Liver (tissue), 3 donors: ENCODE measurements at regions not wholly inside any gene's neighbourhood (a gene's known extent, or its start where the extent isn't known, plus 50 kb on each side); places are given as distances from the start of the nearest gene placed in this dataset.

Experiments used
- FOXA1 ChIP-seq: IDR thresholded peaks from 2 replicates; pipeline ENCODE4 v1.6.1; 2016; ENCODE audit warnings: antibody characterized with exemption
- HNF4G ChIP-seq: IDR thresholded peaks from 2 replicates; pipeline ENCODE4 v1.6.1; 2016; ENCODE audit warnings: antibody characterized with exemption
- RAD21 ChIP-seq, 2 donors: IDR thresholded peaks; 2 replicates each; pipeline ENCODE4 v1.6.1; 2016; ENCODE audit warnings: antibody characterized with exemption in 2 of 2, mild to moderate bottlenecking in 2 of 2
- SP1 ChIP-seq: IDR thresholded peaks from 2 replicates; pipeline ENCODE4 v1.6.1; 2018; ENCODE audit warnings: antibody characterized with exemption, mild to moderate bottlenecking
- TAF1 ChIP-seq: conservative IDR thresholded peaks from 2 replicates; pipeline ENCODE4 v1.6.1; 2016; ENCODE audit warnings: antibody characterized with exemption, mild to moderate bottlenecking
- YY1 ChIP-seq: IDR thresholded peaks from 2 replicates; pipeline ENCODE4 v1.6.1; 2016; ENCODE audit warnings: antibody characterized with exemption, mild to moderate bottlenecking
- TF ChIP-seq, protein P1 (sequence below): fragments of 150-350 bp; IDR thresholded peaks from 2 replicates; pipeline ENCODE4 v1.5.1; 2017; ENCODE audit warnings: improper control_type of control experiment, low read depth, low read length; ENCODE audit not compliant: missing input control
- TF ChIP-seq, protein P2 (sequence below): IDR thresholded peaks from 2 replicates; pipeline ENCODE4 v1.6.1; 2016; ENCODE audit warnings: antibody characterized with exemption
- TF ChIP-seq, protein P3 (sequence below): IDR thresholded peaks from 2 replicates; pipeline ENCODE4 v1.6.1; 2016; ENCODE audit warnings: antibody characterized with exemption
- TF ChIP-seq, protein P4 (sequence below): IDR thresholded peaks from 2 replicates; pipeline ENCODE4 v1.6.1; 2016; ENCODE audit warnings: antibody characterized with exemption
- TF ChIP-seq, protein P5 (sequence below): IDR thresholded peaks from 2 replicates; pipeline ENCODE4 v1.6.1; 2016; ENCODE audit warnings: antibody characterized with exemption, mild to moderate bottlenecking
- donor health status: healthy.
- donor health status: healthy.

DNA sequence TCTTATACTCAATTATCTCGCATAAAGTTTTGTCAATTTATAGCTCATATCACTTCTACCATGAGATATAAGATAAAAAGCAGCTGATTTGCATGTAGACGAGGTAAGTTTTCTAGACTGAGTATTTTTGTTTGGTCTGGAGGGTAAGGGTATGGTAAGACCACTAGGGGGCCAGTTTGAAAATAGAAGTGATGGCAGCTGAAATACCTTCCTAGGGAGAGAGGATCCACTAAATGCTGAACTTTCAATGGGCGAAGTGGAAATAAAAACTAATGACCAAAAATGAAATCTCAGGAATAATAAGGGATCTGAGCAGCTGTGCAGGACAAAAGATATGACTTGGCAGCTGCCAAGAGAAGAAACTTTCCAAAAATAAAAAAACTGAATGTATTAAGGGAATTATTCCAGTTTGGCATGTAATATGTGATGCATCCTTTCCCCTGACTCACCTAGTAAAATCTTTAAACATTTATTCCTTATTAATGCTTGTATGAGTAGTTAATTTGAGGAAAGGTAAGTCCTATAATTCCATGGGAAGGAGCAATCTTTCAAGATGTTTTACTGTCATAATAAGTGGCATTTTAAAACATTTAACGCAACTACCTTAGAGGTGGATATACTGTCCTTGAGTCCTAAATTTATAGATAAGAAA lies 754.5 kb downstream of the C12orf50 start:
- TF ChIP-seq, protein P1, sequence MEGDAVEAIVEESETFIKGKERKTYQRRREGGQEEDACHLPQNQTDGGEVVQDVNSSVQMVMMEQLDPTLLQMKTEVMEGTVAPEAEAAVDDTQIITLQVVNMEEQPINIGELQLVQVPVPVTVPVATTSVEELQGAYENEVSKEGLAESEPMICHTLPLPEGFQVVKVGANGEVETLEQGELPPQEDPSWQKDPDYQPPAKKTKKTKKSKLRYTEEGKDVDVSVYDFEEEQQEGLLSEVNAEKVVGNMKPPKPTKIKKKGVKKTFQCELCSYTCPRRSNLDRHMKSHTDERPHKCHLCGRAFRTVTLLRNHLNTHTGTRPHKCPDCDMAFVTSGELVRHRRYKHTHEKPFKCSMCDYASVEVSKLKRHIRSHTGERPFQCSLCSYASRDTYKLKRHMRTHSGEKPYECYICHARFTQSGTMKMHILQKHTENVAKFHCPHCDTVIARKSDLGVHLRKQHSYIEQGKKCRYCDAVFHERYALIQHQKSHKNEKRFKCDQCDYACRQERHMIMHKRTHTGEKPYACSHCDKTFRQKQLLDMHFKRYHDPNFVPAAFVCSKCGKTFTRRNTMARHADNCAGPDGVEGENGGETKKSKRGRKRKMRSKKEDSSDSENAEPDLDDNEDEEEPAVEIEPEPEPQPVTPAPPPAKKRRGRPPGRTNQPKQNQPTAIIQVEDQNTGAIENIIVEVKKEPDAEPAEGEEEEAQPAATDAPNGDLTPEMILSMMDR = peak; percentile 49
- TF ChIP-seq, protein P2, sequence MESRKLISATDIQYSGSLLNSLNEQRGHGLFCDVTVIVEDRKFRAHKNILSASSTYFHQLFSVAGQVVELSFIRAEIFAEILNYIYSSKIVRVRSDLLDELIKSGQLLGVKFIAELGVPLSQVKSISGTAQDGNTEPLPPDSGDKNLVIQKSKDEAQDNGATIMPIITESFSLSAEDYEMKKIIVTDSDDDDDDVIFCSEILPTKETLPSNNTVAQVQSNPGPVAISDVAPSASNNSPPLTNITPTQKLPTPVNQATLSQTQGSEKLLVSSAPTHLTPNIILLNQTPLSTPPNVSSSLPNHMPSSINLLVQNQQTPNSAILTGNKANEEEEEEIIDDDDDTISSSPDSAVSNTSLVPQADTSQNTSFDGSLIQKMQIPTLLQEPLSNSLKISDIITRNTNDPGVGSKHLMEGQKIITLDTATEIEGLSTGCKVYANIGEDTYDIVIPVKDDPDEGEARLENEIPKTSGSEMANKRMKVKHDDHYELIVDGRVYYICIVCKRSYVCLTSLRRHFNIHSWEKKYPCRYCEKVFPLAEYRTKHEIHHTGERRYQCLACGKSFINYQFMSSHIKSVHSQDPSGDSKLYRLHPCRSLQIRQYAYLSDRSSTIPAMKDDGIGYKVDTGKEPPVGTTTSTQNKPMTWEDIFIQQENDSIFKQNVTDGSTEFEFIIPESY = no peak
- TF ChIP-seq SP1 (no peak), YY1 (no peak), TAF1 (no peak), FOXA1 (no peak), HNF4G (no peak), RAD21 (IDR thresholded peaks at IDR 0.05) (peak; percentile 73 to 78)
- TF ChIP-seq, protein P3, sequence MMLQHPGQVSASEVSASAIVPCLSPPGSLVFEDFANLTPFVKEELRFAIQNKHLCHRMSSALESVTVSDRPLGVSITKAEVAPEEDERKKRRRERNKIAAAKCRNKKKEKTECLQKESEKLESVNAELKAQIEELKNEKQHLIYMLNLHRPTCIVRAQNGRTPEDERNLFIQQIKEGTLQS = no peak
- TF ChIP-seq, protein P4, sequence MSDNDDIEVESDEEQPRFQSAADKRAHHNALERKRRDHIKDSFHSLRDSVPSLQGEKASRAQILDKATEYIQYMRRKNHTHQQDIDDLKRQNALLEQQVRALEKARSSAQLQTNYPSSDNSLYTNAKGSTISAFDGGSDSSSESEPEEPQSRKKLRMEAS = no peak
- TF ChIP-seq, protein P5, sequence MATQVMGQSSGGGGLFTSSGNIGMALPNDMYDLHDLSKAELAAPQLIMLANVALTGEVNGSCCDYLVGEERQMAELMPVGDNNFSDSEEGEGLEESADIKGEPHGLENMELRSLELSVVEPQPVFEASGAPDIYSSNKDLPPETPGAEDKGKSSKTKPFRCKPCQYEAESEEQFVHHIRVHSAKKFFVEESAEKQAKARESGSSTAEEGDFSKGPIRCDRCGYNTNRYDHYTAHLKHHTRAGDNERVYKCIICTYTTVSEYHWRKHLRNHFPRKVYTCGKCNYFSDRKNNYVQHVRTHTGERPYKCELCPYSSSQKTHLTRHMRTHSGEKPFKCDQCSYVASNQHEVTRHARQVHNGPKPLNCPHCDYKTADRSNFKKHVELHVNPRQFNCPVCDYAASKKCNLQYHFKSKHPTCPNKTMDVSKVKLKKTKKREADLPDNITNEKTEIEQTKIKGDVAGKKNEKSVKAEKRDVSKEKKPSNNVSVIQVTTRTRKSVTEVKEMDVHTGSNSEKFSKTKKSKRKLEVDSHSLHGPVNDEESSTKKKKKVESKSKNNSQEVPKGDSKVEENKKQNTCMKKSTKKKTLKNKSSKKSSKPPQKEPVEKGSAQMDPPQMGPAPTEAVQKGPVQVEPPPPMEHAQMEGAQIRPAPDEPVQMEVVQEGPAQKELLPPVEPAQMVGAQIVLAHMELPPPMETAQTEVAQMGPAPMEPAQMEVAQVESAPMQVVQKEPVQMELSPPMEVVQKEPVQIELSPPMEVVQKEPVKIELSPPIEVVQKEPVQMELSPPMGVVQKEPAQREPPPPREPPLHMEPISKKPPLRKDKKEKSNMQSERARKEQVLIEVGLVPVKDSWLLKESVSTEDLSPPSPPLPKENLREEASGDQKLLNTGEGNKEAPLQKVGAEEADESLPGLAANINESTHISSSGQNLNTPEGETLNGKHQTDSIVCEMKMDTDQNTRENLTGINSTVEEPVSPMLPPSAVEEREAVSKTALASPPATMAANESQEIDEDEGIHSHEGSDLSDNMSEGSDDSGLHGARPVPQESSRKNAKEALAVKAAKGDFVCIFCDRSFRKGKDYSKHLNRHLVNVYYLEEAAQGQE = no peak
